C1 segment of cervical spinal cord (tissue), 14 donors: ENCODE measurements at regions not wholly inside any gene's neighbourhood (a gene's known extent, or its start where the extent isn't known, plus 50 kb on each side); places are given as distances from the start of the nearest gene placed in this dataset.
"Not testable (repeated sequence)": the region's sequence is repeated elsewhere in the genome, so short reads cannot be mapped to it uniquely, and the experiment has no call there.

ENCODE experiments used
- DNase-seq, 14 donors: peaks; one replicate each; lab custom pipeline; 2025; lab: John Stamatoyannopoulos, UW

DNA sequence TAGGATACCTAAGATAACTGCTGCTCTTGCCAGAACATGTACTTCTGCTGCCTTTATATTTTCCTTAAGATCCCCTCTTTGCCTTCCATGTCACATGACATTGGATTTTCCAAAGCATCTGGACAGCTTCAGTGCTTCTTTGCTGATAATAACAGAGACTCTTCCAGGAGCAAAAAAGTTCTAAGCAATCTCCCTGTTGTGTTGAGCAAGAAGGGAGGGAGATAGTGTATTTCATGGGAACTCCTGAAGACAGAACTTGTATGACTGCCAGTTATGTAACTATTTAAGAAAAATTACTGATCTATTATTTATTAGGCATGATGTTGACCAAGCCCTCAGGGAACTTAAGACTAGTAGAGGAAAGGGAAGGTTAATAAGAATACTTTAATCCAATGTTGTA lies 454.7 kb downstream of the SPATA31D1 start:
- DNase-seq: no peak

GRCh38 chr9:82445556-82445955 lies 457.0 kb downstream of the SPATA31D1 start:
- DNase-seq: no peak

GRCh38 chr9:82447343-82447742 lies 458.8 kb downstream of the SPATA31D1 start:
- DNase-seq: no peak

- DNase-seq: no peak
These were observed 461.4 kb downstream of the SPATA31D1 start for GRCh38 chr9:82449986-82450385.

- no peak for DNase-seq
These were observed 466.1 kb downstream of the SPATA31D1 start for GRCh38 chr9:82454509-82455190.

DNA sequence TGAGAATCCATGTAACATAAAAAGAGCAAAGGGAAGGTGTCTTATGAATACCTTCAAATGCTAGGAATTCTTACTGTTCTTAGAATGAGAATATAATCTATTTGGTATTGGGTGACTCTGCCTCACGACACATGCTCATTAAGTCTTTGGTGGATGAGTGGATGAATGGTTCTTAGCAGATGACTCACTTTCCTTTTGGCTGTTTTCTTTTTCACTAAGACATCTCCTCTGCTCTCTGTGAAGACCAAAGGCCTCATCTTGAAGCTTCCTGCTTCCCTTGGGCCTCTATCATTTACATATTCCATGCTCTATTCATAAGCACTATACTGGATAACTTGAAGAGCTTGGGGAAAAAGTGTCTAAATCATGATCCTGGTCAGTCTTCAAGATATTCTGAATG lies 468.1 kb downstream of the SPATA31D1 start:
- no peak for DNase-seq

DNA sequence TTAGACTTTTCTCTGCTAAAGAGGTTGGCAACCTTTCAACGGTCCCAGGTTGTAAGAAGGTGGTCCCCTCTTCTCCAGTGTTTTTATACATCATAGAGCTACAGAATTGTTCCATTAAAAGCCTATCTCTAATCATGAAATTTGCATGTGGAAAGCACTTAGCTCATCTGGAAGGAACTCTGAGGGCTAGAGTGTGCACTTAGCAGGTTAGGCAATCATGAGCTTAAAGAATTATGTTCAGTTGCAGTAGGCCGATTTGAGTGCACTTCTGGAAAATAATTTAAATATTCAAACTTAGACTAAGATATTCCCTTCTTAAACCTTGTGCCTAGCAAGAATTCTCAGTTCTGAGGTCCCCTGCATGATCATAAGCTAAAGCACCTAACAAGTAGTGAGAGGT lies 468.7 kb downstream of the SPATA31D1 start:
- no peak for DNase-seq

DNA sequence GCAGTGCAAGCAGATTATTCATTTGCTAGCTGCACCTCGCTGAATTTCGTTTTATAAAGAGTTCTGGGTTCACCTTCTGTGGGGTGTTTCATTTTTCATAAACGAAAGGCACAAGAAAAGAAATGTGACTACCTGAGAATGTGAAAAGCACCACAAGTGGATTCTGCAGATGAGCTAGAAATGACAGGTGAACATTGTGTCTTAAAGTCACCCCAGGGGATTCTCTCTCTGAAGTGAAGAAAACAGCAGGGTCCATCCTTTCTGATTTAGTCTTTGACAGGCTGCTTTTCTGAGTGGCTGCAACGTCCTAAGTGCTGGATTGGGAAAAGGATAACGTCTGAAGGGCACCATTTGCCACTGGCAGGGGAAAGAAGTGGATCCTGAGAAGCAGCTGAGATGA lies 469.3 kb downstream of the SPATA31D1 start:
- no peak for DNase-seq

GRCh38 chr9:82458296-82458695 lies 469.7 kb downstream of the SPATA31D1 start:
- no peak for DNase-seq

DNA sequence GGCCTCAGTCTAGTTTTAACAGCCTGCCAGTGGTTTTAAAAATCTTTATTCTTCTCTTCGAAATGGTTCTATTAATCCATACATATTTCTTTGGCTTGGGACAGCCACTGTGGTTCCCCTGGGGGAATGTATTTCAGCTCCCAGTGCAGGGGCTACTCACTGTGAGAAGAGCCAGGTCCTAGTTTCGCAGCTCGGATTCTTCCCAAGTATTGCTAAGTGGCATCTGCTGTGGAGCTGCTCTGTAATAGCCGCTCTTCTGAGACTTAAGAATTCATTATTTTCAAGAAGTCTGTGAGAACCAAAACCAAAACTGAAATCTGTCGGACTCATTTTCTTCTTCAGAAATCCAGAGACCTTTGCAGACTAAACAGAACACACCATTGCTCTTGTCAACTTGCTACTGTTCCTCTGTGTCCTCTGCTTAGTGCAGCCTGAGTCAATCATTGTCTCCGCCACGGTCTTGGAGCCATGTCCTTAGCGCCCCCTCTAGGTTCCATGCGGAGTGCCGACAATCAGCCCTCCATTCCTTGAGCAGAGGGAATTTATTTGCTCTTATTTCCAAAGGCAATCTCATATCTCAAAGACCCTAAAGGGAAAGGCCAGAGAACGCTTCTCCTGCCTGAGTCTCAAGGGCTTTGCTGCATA lies 478.2 kb downstream of the SPATA31D1 start:
- DNase-seq: no peak

DNA sequence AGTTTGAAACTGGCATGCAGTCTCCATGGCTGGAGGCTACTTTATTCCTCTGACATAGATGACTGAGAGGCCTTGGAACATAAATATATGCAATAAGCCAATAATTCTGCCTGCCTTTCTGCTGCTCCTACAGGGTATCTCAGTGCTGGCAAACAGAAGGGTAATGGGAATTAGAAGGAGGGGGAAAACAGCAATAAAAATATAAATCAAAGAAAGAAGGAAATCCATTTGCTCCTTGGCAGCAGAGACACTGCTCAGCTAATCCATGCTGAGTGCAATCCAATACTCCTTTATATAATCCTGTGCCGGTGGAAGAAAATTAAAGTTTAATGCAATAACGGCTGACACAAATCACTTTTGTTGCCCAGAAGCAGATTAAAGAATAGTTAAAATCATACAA lies 478.9 kb downstream of the SPATA31D1 start:
- DNase-seq: no peak

DNA sequence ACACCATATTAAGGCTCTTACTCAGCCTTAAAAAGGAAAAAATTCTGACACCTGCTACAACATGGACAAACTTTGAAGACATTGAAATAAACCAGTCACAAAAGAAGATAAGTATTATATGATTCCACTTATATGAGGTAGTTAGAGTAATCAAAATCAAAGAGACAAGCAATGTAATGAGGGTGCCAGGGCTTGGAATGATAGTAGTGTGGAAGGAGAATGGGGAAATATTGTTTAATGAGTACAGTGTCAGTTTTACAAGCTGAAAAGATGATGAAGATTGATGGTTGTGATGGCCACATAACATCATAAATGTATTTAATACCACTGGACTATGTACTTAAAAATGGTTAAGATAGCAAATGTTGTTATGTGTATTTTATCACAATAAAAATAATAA lies 485.7 kb downstream of the SPATA31D1 start:
- DNase-seq: no peak

DNA sequence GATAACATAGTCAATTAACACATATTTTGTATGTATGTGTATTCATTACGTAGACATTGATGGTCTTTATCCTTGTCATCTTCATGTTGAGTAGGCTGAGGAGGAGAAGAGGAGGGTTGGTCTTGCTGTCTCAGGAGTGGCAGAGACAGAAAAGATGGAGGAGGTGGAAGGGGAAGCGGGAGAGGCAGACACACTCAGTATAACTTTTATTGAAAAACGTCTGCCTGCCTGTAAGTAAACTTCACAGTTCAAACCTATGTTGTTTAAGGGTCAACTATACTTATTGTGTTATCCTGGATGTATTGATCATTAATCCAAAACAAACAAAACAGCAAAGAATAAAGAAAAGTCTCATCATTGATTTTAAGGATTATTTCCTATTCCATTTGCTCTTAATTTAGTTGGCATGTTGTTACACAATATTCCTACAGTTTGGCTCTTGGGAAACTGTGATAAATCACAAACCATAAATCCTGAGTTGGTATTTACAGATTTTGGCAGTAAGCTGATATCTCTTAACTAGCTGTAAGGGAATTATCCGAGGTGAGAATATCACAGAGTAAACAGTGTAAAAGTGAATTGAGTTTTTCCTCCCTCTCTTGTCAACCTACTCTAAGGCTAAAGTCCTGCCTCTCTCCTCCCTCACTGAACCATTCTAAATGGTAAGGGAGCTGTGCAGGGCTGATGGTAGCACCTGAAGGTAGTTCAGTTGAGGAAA lies 487.2 kb downstream of the SPATA31D1 start:
- no peak for DNase-seq

GRCh38 chr9:82480921-82481320 lies 492.3 kb downstream of the SPATA31D1 start:
- DNase-seq: no peak

- DNase-seq: no peak
These were observed 499.4 kb downstream of the SPATA31D1 start for GRCh38 chr9:82487935-82488312.

GRCh38 chr9:82488313-82489200 lies 500.0 kb downstream of the SPATA31D1 start:
- no peak for DNase-seq

GRCh38 chr9:82489201-82489821 lies 500.7 kb downstream of the SPATA31D1 start:
- DNase-seq: no peak

DNA sequence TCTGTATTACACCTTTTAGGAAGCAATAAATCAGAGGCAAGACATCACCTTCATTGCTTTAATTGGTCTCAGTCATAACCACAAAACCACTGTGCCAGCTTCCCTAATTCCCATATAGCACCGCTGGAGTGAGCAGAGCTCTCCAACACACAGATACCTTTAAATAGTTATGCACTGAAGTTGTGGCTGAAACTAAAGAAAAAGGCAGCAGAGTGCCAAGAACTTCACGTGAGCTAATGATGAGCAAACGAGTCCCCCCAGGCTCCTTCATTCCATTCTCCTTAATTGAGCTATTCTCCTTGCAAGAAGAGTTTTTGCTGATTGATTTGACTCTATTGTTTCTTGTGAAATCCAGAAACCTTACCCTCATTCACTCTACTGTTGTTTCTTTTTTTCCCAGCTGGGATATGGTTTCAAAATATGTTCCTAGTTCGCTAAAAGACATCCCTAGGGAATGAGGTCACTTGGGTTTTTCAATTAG lies 501.5 kb downstream of the SPATA31D1 start:
- no peak for DNase-seq

- DNase-seq: not testable (repeated sequence)
These were observed 502.2 kb downstream of the SPATA31D1 start for GRCh38 chr9:82490821-82491220.

DNA sequence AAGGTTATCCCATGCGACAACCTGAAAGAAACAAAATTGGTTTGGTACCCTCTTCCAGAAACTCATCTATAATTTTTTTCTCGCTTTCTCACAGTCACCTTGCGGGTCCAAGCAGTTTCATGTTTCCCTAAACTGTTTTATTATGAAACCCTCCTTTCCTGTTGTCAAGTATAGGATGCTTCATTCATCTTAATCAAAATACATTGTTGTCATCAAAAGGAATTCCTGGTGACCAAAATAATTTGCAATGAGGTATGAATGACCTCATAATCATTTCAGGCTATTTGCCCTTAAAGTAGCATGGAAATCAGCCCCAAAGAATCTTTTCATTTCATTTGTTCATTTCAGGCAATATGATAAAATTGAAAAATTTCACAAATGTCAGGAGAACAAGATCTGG lies 503.0 kb downstream of the SPATA31D1 start:
- DNase-seq: no peak

DNA sequence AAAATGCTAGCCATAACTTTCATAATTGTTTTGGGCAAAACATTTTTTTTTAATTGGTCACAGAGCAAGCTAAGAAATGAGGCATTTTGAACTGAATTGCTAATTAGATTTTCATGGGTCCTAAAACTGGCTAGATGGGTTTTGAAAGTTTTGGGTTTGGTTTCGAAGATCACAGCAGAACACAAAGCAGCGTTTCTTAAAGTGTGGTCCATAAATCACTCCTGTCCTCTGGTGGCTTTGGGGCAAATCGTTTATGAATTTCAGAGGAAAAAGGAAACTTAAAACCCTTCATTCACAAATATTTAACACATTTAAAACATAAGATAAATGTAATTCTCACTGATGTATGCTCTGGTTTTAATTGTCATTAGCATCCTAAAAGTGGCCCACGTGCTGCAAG lies 503.7 kb downstream of the SPATA31D1 start:
- DNase-seq: no peak
